Activated naive CD8-positive, alpha-beta T cell treated with anti-CD3 and anti-CD28 coated beads, Interleukin-2, amount 10 ng/mL, durations not matched to agents 7 days and 5 days (primary cell): ENCODE measurements at regions not wholly inside any gene's neighbourhood (a gene's known extent, or its start where the extent isn't known, plus 50 kb on each side); places are given as distances from the start of the nearest gene placed in this dataset.

Experiments used
- ATAC-seq: fragments of 150-1000 bp; cut with Tn5 transposase; one replicate; pipeline ENCODE4 v1.10.0; 2021; ENCODE audit warnings: low read depth, moderate library complexity
- POLR2A ChIA-PET: fragments of 350-600 bp; sonication (Branson Sonifier 250); formaldehyde crosslinking; loops from one replicate; lab custom pipeline; 2021; ENCODE audit warnings: antibody characterized with exemption; lab: Charles Lee
- DNase-seq: peaks from one replicate; pipeline ENCODE4 v3.0.0; 2021
- H3K27ac Mint-ChIP-seq: one replicate; pipeline ENCODE4 v1.8.0; 2022; ENCODE audit warnings: mild to moderate bottlenecking, mixed read lengths
- H3K27me3 Mint-ChIP-seq: one replicate; pipeline ENCODE4 v1.8.0; 2022; ENCODE audit warnings: mild to moderate bottlenecking, moderate library complexity, mixed read lengths
- H3K36me3 Mint-ChIP-seq: one replicate; pipeline ENCODE4 v1.8.0; 2021; ENCODE audit warnings: mild to moderate bottlenecking, mixed read lengths
- H3K4me1 Mint-ChIP-seq: one replicate; pipeline ENCODE4 v1.8.0; 2021; ENCODE audit warnings: mixed read lengths
- H3K4me3 Mint-ChIP-seq: one replicate; pipeline ENCODE4 v1.8.0; 2022; ENCODE audit warnings: mild to moderate bottlenecking, moderate library complexity, mixed read lengths
- H3K9me3 Mint-ChIP-seq: one replicate; pipeline ENCODE4 v1.8.0; 2021; ENCODE audit warnings: mixed read lengths

DNA sequence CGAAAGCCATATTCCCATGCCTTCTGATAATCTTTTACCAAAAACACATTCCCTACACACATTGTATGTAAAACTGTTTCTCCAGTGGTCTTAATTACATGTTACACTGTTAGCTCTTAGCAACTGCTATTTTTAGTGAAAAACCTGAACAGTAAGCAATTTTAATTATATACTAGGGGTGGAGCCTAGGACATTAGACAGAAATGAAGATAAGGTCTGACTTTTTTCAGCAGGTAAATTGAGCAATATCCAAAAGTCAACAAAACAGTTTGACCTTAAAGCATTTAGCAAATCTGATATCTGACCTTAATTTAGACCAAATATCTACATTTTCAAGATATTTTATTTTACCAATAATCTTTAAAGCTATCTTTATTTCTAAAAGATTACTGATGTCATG, 60.2 kb downstream of the PDE6H start:
- POLR2A ChIA-PET: no interaction called here
- ATAC-seq (no peak), DNase-seq (no peak)
- Mint-ChIP-seq H3K4me1 (no peaks in the 10 kb centered on the region), H3K36me3 (no peaks in the 10 kb centered on the region), H3K27me3 (no peaks in the 10 kb centered on the region), H3K9me3 (peaks cover 5% of the 10 kb centered on the region), H3K27ac (no peak overlapping the region), H3K4me3 (no peak overlapping the region)

- no peak for ATAC-seq
- Mint-ChIP-seq H3K27ac (no peak overlapping the region), H3K27me3 (no peaks in the 10 kb centered on the region)
These were observed 60.8 kb downstream of the PDE6H start for GRCh38 chr12:15033641-15034040.

DNA sequence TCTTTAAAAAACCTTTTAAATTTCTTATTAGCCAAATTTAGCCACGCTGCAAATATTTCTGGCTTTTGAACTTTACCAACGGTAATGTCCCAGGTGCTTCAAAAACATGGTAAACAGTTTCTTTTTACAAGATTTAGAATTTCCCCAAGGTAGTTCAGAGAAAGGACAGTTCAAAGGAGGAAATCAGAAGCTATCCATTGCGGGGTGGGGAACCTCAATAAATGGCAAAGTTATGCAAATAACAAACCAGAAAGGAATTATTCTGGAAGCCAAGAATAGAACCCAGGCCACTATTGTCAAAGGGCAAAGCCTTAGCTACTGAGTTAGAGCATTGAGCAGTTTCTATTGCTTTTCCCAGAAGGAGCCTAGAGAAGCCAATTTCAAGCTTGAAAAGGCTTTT, 62.3 kb downstream of the PDE6H start:
- no peak for DNase-seq

More at GRCh38 chr12:15033641-15034040, 60.8 kb downstream of the PDE6H start:
- Mint-ChIP-seq H3K4me3 (no peak overlapping the region), H3K4me1 (no peaks in the 10 kb centered on the region), H3K9me3 (peaks cover 4% of the 10 kb centered on the region), H3K36me3 (no peaks in the 10 kb centered on the region)
- POLR2A ChIA-PET: no interaction called here
- DNase-seq: no peak

DNA sequence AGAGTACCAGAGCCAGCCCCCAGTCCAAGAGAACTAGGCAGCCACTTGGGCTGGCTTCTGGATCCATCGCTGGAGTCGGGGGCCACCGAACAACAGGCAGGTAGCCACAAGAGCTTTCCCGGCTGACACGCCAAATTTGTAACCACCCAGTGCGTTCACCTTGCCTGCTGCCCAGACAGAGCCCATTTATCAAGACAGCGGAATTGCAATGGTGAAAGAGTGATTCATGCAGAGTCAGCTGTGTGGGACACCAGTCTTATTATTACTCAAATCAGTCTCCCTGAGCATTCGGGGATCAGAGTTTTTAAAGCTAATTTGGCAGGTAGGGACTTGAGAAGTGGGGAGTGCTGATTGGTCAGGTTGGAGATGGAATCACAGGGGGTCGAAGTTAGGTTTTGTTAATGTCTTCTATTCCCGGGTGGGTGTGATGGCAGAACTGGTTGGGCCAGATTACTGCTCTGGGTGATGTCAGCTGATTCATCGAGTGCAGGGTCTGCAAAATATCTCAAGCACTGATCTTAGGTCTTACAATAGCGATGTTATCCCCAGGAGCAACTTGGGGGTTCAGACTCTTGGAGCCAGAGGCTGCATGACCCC, 64.3 kb downstream of the PDE6H start:
- DNase-seq: no peak
- Mint-ChIP-seq H3K27me3 (peaks cover 2% of the 10 kb centered on the region), H3K36me3 (no peaks in the 10 kb centered on the region), H3K4me1 (no peaks in the 10 kb centered on the region), H3K9me3 (peaks cover 3% of the 10 kb centered on the region), H3K27ac (no peak overlapping the region), H3K4me3 (no peak overlapping the region)
- POLR2A ChIA-PET: no interaction called here
- ATAC-seq: no peak

More for the DNA sequence above, 62.3 kb downstream of the PDE6H start:
- Mint-ChIP-seq H3K27me3 (no peaks in the 10 kb centered on the region), H3K4me1 (no peaks in the 10 kb centered on the region), H3K4me3 (no peak overlapping the region), H3K27ac (no peak overlapping the region), H3K9me3 (peaks cover 3% of the 10 kb centered on the region), H3K36me3 (no peaks in the 10 kb centered on the region)
- ATAC-seq: no peak
- POLR2A ChIA-PET: no interaction called here

GRCh38 chr12:15038137-15038536, 65.3 kb downstream of the PDE6H start:
- POLR2A ChIA-PET: no interaction called here
- Mint-ChIP-seq H3K4me3 (no peak overlapping the region), H3K27ac (no peak overlapping the region), H3K4me1 (no peaks in the 10 kb centered on the region), H3K27me3 (peaks cover 2% of the 10 kb centered on the region), H3K9me3 (peaks cover 1% of the 10 kb centered on the region), H3K36me3 (no peaks in the 10 kb centered on the region)
- DNase-seq (no peak), ATAC-seq (no peak)

- POLR2A ChIA-PET: no interaction called here
- H3K36me3 Mint-ChIP-seq: peaks cover 1% of the 10 kb centered on the region
These were observed 71.6 kb downstream of the PDE6H start for GRCh38 chr12:15044471-15044870.

DNA sequence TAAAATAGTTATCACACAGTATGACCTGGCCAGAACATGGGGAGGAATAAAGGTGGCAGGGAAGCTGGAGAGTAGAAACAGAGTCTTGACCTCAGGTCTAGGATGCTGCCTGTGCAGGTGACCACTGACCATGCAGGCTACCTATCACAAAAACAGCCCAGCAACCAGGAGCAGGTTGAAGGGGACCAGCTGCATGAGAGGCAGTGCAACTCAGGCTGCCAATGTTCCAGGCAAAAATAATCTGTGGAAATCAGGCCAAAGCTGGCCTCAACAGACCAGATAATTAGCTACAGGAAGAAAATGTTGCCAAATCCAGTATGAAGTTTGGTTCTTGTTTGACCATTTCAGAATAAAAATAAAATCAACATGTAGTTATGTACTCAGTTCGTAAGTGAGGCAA, 72.6 kb downstream of the PDE6H start:
- Mint-ChIP-seq H3K27me3 (peaks cover 6% of the 10 kb centered on the region), H3K27ac (no peak overlapping the region), H3K4me1 (peaks cover 2% of the 10 kb centered on the region), H3K4me3 (no peak overlapping the region), H3K9me3 (peaks cover 5% of the 10 kb centered on the region), H3K36me3 (peaks cover 1% of the 10 kb centered on the region)
- no peak for DNase-seq
- POLR2A ChIA-PET: no interaction called here
- ATAC-seq: no peak

More at GRCh38 chr12:15044471-15044870, 71.6 kb downstream of the PDE6H start:
- no peak for DNase-seq
- ATAC-seq: no peak
- no peak overlapping the region for H3K4me3 Mint-ChIP-seq
- peaks cover 6% of the 10 kb centered on the region for H3K27me3 Mint-ChIP-seq
- H3K9me3 Mint-ChIP-seq: peaks cover 5% of the 10 kb centered on the region
- H3K4me1 Mint-ChIP-seq: no peaks in the 10 kb centered on the region
- no peak overlapping the region for H3K27ac Mint-ChIP-seq

GRCh38 chr12:15047611-15048010, 74.8 kb downstream of the PDE6H start:
- Mint-ChIP-seq H3K4me1 (peaks cover 8% of the 10 kb centered on the region), H3K36me3 (peaks cover 1% of the 10 kb centered on the region), H3K4me3 (no peak overlapping the region), H3K27me3 (peaks cover 7% of the 10 kb centered on the region), H3K27ac (no peak overlapping the region), H3K9me3 (peaks cover 3% of the 10 kb centered on the region)
- ATAC-seq: no peak
- no peak for DNase-seq
- POLR2A ChIA-PET: no interaction called here

DNA sequence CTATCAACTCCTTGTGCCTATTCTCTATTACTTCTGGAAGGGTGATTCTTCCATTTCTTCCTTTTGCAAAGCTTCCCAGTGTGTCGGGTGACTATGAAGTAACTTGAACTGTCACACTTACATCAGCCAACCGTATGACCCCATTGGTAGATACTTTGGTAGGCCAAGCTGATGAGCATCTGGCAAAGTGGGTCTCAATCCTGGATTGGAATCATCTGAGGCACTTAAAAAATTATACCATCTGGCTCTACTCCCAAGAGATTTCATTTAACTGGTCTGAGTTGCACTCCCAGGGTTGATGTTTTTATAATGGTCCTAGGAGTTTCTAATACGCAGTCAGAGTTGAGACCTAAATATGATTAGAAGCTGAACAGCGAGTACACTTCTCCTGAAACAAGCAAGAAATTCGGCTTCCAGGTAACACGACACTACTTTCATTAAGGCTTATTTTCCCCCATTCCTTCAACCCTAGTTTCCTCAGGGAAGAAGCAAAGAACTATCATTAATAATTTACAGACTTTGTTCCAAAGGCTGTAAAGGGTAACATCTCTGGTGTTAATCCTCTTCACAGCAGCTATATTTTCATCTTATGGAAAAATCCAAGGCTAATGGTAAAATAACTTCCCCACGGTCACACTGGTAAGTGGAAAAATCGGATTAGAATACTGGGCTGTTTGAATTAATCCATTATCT, 76.8 kb downstream of the PDE6H start:
- Mint-ChIP-seq H3K4me3 (no peak overlapping the region), H3K27me3 (peaks cover 5% of the 10 kb centered on the region), H3K27ac (no peak overlapping the region), H3K4me1 (peaks cover 8% of the 10 kb centered on the region), H3K9me3 (peaks cover 3% of the 10 kb centered on the region), H3K36me3 (peaks cover 1% of the 10 kb centered on the region)
- ATAC-seq (no peak), DNase-seq (no peak)
- POLR2A ChIA-PET: no interaction called here

DNA sequence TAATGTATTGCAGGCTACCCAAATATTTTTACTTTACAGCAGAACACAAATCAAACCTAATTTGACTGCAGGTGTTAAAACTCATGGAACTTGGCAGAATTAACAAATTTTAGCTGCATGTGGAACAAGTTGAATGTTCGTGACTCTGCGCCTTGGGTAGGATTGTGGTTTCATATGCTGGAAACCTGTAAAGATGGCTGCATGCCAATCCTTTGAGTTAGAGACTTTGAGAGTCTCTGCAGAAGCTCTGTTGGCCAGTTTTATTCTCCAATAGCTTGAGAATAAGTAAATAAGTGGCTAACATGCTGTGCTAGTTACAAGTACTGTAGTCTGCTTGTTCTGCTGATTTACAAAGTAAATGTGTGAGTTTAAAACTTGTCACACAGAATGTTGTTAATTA, 77.8 kb downstream of the PDE6H start:
- H3K9me3 Mint-ChIP-seq: peaks cover 3% of the 10 kb centered on the region
- peaks cover 8% of the 10 kb centered on the region for H3K4me1 Mint-ChIP-seq
- H3K36me3 Mint-ChIP-seq: peaks cover 1% of the 10 kb centered on the region
- H3K4me3 Mint-ChIP-seq: no peak overlapping the region
- POLR2A ChIA-PET: no interaction called here
- ATAC-seq (no peak), DNase-seq (no peak)
- peak overlapping the region; percentile 67 for H3K27ac Mint-ChIP-seq
- peaks cover 3% of the 10 kb centered on the region for H3K27me3 Mint-ChIP-seq

- DNase-seq: no peak
- POLR2A ChIA-PET: no interaction called here
- no peak for ATAC-seq
- Mint-ChIP-seq H3K4me1 (peaks cover 8% of the 10 kb centered on the region), H3K9me3 (peaks cover 2% of the 10 kb centered on the region), H3K4me3 (no peak overlapping the region), H3K27me3 (peaks cover 3% of the 10 kb centered on the region), H3K27ac (no peak overlapping the region), H3K36me3 (no peaks in the 10 kb centered on the region)
These were observed 79.8 kb downstream of the PDE6H start for GRCh38 chr12:15052691-15053090.

DNA sequence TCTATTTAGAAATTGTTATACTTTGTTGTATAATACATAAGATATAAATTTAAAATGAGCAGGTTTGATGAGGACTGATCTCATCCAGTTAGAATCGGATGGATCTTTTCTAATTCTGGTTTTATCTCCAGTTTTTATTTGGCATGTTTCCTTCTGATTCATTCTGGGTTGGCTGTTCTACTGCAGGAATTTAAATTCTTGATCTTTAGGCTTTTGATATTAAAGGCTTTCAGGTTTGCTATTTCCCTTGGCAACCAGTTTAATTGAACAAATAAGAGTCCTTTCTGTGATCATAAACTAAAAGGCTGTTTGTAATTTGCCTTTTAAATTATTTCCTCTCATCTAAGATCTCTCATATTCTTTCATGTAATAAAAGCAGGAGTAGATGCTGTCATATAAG, 83.4 kb downstream of the PDE6H start:
- no peak overlapping the region for H3K4me3 Mint-ChIP-seq
- H3K36me3 Mint-ChIP-seq: no peaks in the 10 kb centered on the region
- peaks cover 5% of the 10 kb centered on the region for H3K27me3 Mint-ChIP-seq
- DNase-seq: no peak
- ATAC-seq: no peak
- H3K27ac Mint-ChIP-seq: no peak overlapping the region
- H3K4me1 Mint-ChIP-seq: peaks cover 3% of the 10 kb centered on the region
- H3K9me3 Mint-ChIP-seq: no peaks in the 10 kb centered on the region
- POLR2A ChIA-PET: no interaction called here
